PC-3 (cell line): ENCODE measurements at regions not wholly inside any gene's neighbourhood (a gene's known extent, or its start where the extent isn't known, plus 50 kb on each side); places are given as distances from the start of the nearest gene placed in this dataset.

Source experiments
- CTCF ChIP-seq: fragments of 300-600 bp; sonication (generic); conservative IDR thresholded peaks from 2 replicates; pipeline ENCODE4 v1.5.1; 2017; ENCODE audit warnings: antibody characterized with exemption, low read depth, mild to moderate bottlenecking, low read length
- EZH2phosphoT487 ChIP-seq: fragments of 300-600 bp; sonication (generic); IDR thresholded peaks from 2 replicates; pipeline ENCODE4 v1.6.1; 2018; ENCODE audit warnings: mild to moderate bottlenecking, antibody characterized with exemption, low read length, borderline replicate concordance

- TF ChIP-seq CTCF (no peak), EZH2phosphoT487 (no peak)
Observed at GRCh38 chr3:79976466-79976865, 208.7 kb upstream of the ROBO1 start.
